ENCODE measurements at regions not wholly inside any gene's neighbourhood (a gene's known extent, or its start where the extent isn't known, plus 50 kb on each side); places are given as distances from the start of the nearest gene placed in this dataset.

DNA sequence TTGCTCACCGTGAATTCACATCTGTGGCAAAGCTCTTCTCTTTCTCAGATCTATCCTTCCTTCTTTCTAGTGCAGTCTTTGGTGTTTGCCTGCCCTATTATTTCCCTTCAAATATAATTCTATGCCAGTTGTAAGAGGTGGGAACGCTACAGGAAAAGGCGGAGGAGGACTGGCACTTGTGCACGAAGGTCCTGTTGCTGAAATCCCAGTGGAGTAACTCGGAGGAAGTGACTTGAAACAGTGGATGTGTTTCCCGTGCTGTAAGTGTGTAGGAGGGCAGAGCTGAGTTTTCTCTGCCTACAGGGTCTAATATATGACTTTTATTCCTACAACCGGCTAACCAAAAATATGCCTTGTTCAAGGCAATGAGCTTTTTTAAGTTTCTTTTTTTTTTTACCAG lies 754.8 kb downstream of the QKI start:
- Histone ChIP-seq H4K20me1 (ENCODE audit: low read depth, low read length) (no peaks in the 10 kb centered on the region), H3F3A (ENCODE audit: insufficient read depth) (no peaks in the 10 kb centered on the region)

DNA sequence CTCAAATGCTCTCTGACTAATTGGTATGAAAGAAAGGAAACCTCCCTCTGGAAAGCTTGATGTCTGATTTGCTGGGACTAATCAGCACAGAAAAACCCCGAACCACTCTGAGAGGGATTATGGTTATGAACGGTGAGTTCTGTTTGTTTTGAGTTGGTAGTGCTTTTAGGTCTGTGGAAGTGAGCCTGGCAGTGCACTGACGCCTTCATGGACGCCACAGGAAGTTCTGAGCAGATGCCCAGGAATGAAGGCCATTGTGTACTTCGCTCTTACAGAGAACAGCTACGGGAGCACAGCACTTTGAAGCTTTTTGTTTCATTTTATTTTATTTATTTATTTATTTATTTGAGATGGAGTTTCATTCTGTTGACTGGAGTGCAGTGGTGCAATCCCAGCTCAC lies 754.1 kb downstream of the QKI start:
- no peak overlapping the region for H3K27ac ChIP-seq (ENCODE audit: low read depth, low read length)
- TF ChIP-seq, protein P1, sequence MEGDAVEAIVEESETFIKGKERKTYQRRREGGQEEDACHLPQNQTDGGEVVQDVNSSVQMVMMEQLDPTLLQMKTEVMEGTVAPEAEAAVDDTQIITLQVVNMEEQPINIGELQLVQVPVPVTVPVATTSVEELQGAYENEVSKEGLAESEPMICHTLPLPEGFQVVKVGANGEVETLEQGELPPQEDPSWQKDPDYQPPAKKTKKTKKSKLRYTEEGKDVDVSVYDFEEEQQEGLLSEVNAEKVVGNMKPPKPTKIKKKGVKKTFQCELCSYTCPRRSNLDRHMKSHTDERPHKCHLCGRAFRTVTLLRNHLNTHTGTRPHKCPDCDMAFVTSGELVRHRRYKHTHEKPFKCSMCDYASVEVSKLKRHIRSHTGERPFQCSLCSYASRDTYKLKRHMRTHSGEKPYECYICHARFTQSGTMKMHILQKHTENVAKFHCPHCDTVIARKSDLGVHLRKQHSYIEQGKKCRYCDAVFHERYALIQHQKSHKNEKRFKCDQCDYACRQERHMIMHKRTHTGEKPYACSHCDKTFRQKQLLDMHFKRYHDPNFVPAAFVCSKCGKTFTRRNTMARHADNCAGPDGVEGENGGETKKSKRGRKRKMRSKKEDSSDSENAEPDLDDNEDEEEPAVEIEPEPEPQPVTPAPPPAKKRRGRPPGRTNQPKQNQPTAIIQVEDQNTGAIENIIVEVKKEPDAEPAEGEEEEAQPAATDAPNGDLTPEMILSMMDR (IDR thresholded peaks at IDR 0.05; ENCODE audit: insufficient read depth, low read length, poor library complexity, severe bottlenecking) = no peak
- TF ChIP-seq EZH2phosphoT487 (conservative IDR thresholded peaks at IDR 0.05; ENCODE audit: low read length) = no peak
- H3K4me2 ChIP-seq (ENCODE audit: low read depth, low read length, poor library complexity, severe bottlenecking) = no peak overlapping the region
- H3K79me2 ChIP-seq (ENCODE audit: insufficient read depth, low read length) = no peaks in the 10 kb centered on the region
- no peak overlapping the region for H2AFZ ChIP-seq (ENCODE audit: low read depth, low read length, severe bottlenecking)
- H3K36me3 ChIP-seq (ENCODE audit: low read length) = no peaks in the 10 kb centered on the region
- H3F3A ChIP-seq (ENCODE audit: insufficient read depth) = no peaks in the 10 kb centered on the region
- no peaks in the 10 kb centered on the region for H3K9me2 ChIP-seq (replicated peaks; ENCODE audit: insufficient read depth, low read length)
- H3K9ac ChIP-seq (ENCODE audit: low read length) = no peak overlapping the region
- H4K20me1 ChIP-seq (ENCODE audit: low read depth, low read length) = no peaks in the 10 kb centered on the region
- H3K27me3 ChIP-seq (ENCODE audit: low read length) = no peaks in the 10 kb centered on the region
- no peak overlapping the region for H3K4me3 ChIP-seq (ENCODE audit: insufficient read depth, low read length, poor library complexity, severe bottlenecking)
- no peaks in the 10 kb centered on the region for H3K9me3 ChIP-seq (ENCODE audit: insufficient read depth, low read length)

More for the DNA sequence above, 754.8 kb downstream of the QKI start:
- H3K79me2 ChIP-seq (ENCODE audit: insufficient read depth, low read length) = no peaks in the 10 kb centered on the region
- no peaks in the 10 kb centered on the region for H3K36me3 ChIP-seq (ENCODE audit: low read length)
- H3K4me2 ChIP-seq (ENCODE audit: low read depth, low read length, poor library complexity, severe bottlenecking) = no peak overlapping the region
- H3K9me3 ChIP-seq (ENCODE audit: insufficient read depth, low read length) = no peaks in the 10 kb centered on the region
- no peak overlapping the region for H2AFZ ChIP-seq (ENCODE audit: low read depth, low read length, severe bottlenecking)
- no peak overlapping the region for H3K9ac ChIP-seq (ENCODE audit: low read length)
- no peak overlapping the region for H3K4me3 ChIP-seq (ENCODE audit: insufficient read depth, low read length, poor library complexity, severe bottlenecking)
- H3K27me3 ChIP-seq (ENCODE audit: low read length) = no peaks in the 10 kb centered on the region
- H3K9me2 ChIP-seq (replicated peaks; ENCODE audit: insufficient read depth, low read length) = no peaks in the 10 kb centered on the region
- TF ChIP-seq, protein P1 (IDR thresholded peaks at IDR 0.05; ENCODE audit: insufficient read depth, low read length, poor library complexity, severe bottlenecking) = no peak
- TF ChIP-seq EZH2phosphoT487 (conservative IDR thresholded peaks at IDR 0.05; ENCODE audit: low read length) = no peak
- H3K27ac ChIP-seq (ENCODE audit: low read depth, low read length) = no peak overlapping the region

DNA sequence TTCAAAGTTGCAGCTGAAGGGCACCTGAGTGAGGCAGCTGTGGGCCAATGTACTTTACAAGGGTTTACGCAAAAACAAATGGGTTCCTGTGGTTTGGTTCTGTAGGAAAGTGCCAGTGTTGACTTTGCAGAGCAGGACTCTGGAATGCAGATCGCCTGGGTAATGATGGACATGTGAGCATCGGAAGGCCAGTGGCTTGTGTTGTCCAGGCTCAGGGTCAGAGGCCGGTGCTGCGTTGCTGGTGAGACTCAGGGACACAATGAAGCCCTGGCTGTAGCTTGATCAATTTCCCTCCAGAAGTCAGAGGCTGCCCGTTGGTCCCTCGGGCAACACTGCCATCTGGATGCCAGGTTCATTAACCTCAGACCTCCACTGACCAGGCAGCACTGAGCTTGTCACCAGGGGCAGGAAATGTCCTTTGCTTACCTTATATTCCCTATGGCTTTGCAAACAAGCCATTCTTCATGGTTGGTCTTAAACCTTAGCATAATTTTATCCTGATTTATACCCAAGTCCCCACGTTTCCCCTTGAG lies 753.4 kb downstream of the QKI start:
- Histone ChIP-seq H3K27me3 (ENCODE audit: low read length) (no peaks in the 10 kb centered on the region), H3K9me3 (ENCODE audit: insufficient read depth, low read length) (no peaks in the 10 kb centered on the region), H3K9ac (ENCODE audit: low read length) (no peak overlapping the region), H3K9me2 (replicated peaks; ENCODE audit: insufficient read depth, low read length) (no peaks in the 10 kb centered on the region), H3K4me3 (ENCODE audit: insufficient read depth, low read length, poor library complexity, severe bottlenecking) (no peak overlapping the region), H3K36me3 (ENCODE audit: low read length) (no peaks in the 10 kb centered on the region), H3K27ac (ENCODE audit: low read depth, low read length) (no peak overlapping the region), H4K20me1 (ENCODE audit: low read depth, low read length) (no peaks in the 10 kb centered on the region), H3F3A (ENCODE audit: insufficient read depth) (no peaks in the 10 kb centered on the region), H2AFZ (ENCODE audit: low read depth, low read length, severe bottlenecking) (no peak overlapping the region), H3K79me2 (ENCODE audit: insufficient read depth, low read length) (no peaks in the 10 kb centered on the region), H3K4me2 (ENCODE audit: low read depth, low read length, poor library complexity, severe bottlenecking) (no peak overlapping the region)
- no peak for TF ChIP-seq EZH2phosphoT487 (conservative IDR thresholded peaks at IDR 0.05; ENCODE audit: low read length)
- TF ChIP-seq, protein P1 (IDR thresholded peaks at IDR 0.05; ENCODE audit: insufficient read depth, low read length, poor library complexity, severe bottlenecking) = no peak
